Esophagus squamous epithelium (tissue), 5 donors: ENCODE measurements at regions not wholly inside any gene's neighbourhood (a gene's known extent, or its start where the extent isn't known, plus 50 kb on each side); places are given as distances from the start of the nearest gene placed in this dataset.

Experiments
- DNase-seq: peaks from one replicate; lab custom pipeline; 2025; lab: John Stamatoyannopoulos, UW
- H3K27ac ChIP-seq, 4 donors: fragments of 200-600 bp; sonication (generic); one replicate each; pipeline ENCODE4 v1.5.1; 2016 to 2019; ENCODE audit warnings: mild to moderate bottlenecking in 1 of 4
- H3K27me3 ChIP-seq, 4 donors: fragments of 200-600 bp; sonication (generic); 1 replicate in 3 of 4; 2 replicates in 1 of 4; pipeline versions ENCODE4 v1.5.1 to v1.6.0; 2017 to 2021; ENCODE audit warnings: antibody characterized with exemption in 1 of 4
- H3K36me3 ChIP-seq, 3 donors: fragments of 200-600 bp; sonication (generic); one replicate each; pipeline ENCODE4 v1.5.1; 2016 to 2019
- H3K4me1 ChIP-seq, 3 donors: fragments of 200-600 bp; sonication (generic); one replicate each; pipeline ENCODE4 v1.5.1; 2017 to 2019
- H3K4me3 ChIP-seq, 4 donors: fragments of 200-600 bp; sonication (generic); 1 replicate in 3 of 4; 2 replicates in 1 of 4; pipeline ENCODE4 v1.5.1; 2016 to 2019; ENCODE audit warnings: mild to moderate bottlenecking in 2 of 4, moderate library complexity in 1 of 4
- H3K9me3 ChIP-seq, 3 donors: fragments of 200-600 bp; sonication (generic); one replicate each; pipeline ENCODE4 v1.5.1; 2016 to 2019
- CTCF ChIP-seq, 6 experiments: fragments of 450-650 bp in 4 of 6; fragments of 200-600 bp in 2 of 6; sonication (generic) in 2 of 6; IDR thresholded peaks; one replicate each; pipeline ENCODE4 v1.5.1; 2016 to 2019; ENCODE audit warnings: antibody characterized with exemption in 6 of 6, mild to moderate bottlenecking in 4 of 6, moderate library complexity in 4 of 6
- POLR2A ChIP-seq, 4 donors: fragments of 450-650 bp; IDR thresholded peaks; one replicate each; pipeline ENCODE4 v1.6.1; 2017; ENCODE audit warnings: antibody characterized with exemption in 4 of 4, mild to moderate bottlenecking in 4 of 4, moderate library complexity in 3 of 4
- WGBS, 2 donors: methylation state at CpG; one replicate each; pipeline ENCODE4 v1.1.5; 2018; 5-methylcytosine and 5-hydroxymethylcytosine counted together
- intact Hi-C: fragments of 100-400 bp; cut with DNase I; formaldehyde crosslinking; loops from one replicate; pipeline ENCODE4 v1.15.0; 2022
- donor health status: DM: yes; HTN: yes; CAD: no.

- intact Hi-C loops = no loop called here
- no peak for DNase-seq
- Histone ChIP-seq H3K4me3 (no peak overlapping the region), H3K27me3 (no peaks in the 10 kb centered on the region), H3K4me1 (no peaks in the 10 kb centered on the region), H3K9me3 (no peaks in the 10 kb centered on the region), H3K36me3 (no peaks in the 10 kb centered on the region), H3K27ac (no peak overlapping the region)
- no peak for TF ChIP-seq CTCF (IDR thresholded peaks at IDR 0.05)
- no peak for TF ChIP-seq POLR2A (IDR thresholded peaks at IDR 0.05)
Measured at GRCh38 chr10:15455456-15455855, 84.4 kb upstream of the FAM171A1 start.

- H3K27me3 ChIP-seq = peaks cover 0 to 5% (median 0%) of the 10 kb centered on the region in 4 donors
- no peaks in the 10 kb centered on the region for H3K36me3 ChIP-seq
- no peak overlapping the region for H3K27ac ChIP-seq
- WGBS, 2 donors = 50 to 68% methylated on average over 3 of the region's 3 CpGs
- no peaks in the 10 kb centered on the region for H3K4me1 ChIP-seq
- intact Hi-C loops = no loop called here
- no peak overlapping the region for H3K4me3 ChIP-seq
- no peaks in the 10 kb centered on the region for H3K9me3 ChIP-seq
- no peak for DNase-seq
- TF ChIP-seq POLR2A (IDR thresholded peaks at IDR 0.05) (no peak), CTCF (IDR thresholded peaks at IDR 0.05) (no peak)
Measured at GRCh38 chr10:15453926-15454325, 82.8 kb upstream of the FAM171A1 start.

GRCh38 chr10:15453457-15453856, 82.4 kb upstream of the FAM171A1 start:
- Histone ChIP-seq H3K4me1 (no peaks in the 10 kb centered on the region), H3K36me3 (no peaks in the 10 kb centered on the region), H3K4me3 (no peak overlapping the region), H3K27ac (no peak overlapping the region), H3K27me3 (peaks cover 0 to 5% (median 0%) of the 10 kb centered on the region in 4 donors), H3K9me3 (no peaks in the 10 kb centered on the region)
- no peak for DNase-seq
- no peak for TF ChIP-seq CTCF (IDR thresholded peaks at IDR 0.05)
- no peak for TF ChIP-seq POLR2A (IDR thresholded peaks at IDR 0.05)
- intact Hi-C loops = no loop called here
- WGBS, 2 donors = 59 to 68% methylated on average over 5 of the region's 5 CpGs

GRCh38 chr10:15452545-15452944, 81.5 kb upstream of the FAM171A1 start:
- no peaks in the 10 kb centered on the region for H3K36me3 ChIP-seq
- H3K4me1 ChIP-seq = no peaks in the 10 kb centered on the region
- peaks cover 0 to 5% (median 0%) of the 10 kb centered on the region in 4 donors for H3K27me3 ChIP-seq
- H3K27ac ChIP-seq = no peak overlapping the region
- DNase-seq = no peak
- H3K4me3 ChIP-seq = no peak overlapping the region
- intact Hi-C loops = no loop called here
- no peaks in the 10 kb centered on the region for H3K9me3 ChIP-seq
- TF ChIP-seq CTCF (IDR thresholded peaks at IDR 0.05) = no peak
- no peak for TF ChIP-seq POLR2A (IDR thresholded peaks at IDR 0.05)
- WGBS, 2 donors = 72 to 85% methylated on average over 4 to 5 of the region's 5 CpGs

- DNase-seq = no peak
- no peak overlapping the region for H3K27ac ChIP-seq
- no peak for TF ChIP-seq POLR2A (IDR thresholded peaks at IDR 0.05)
- TF ChIP-seq CTCF (IDR thresholded peaks at IDR 0.05) = no peak
- no peaks in the 10 kb centered on the region for H3K4me1 ChIP-seq
- no peak overlapping the region for H3K4me3 ChIP-seq
- WGBS, 2 donors = 33 to 38% methylated on average over 5 of the region's 5 CpGs
- intact Hi-C loops = no loop called here
- H3K27me3 ChIP-seq = peaks cover 0 to 5% (median 0%) of the 10 kb centered on the region in 4 donors
- no peaks in the 10 kb centered on the region for H3K9me3 ChIP-seq
- H3K36me3 ChIP-seq = no peaks in the 10 kb centered on the region
Measured at GRCh38 chr10:15451137-15452094, 80.3 kb upstream of the FAM171A1 start.
